Non-pigmented ciliary epithelial cell (primary cell): ENCODE measurements at regions not wholly inside any gene's neighbourhood (a gene's known extent, or its start where the extent isn't known, plus 50 kb on each side); places are given as distances from the start of the nearest gene placed in this dataset.

ENCODE experiments used
- DNase-seq: peaks from one replicate; pipeline ENCODE4 v3.0.0-alpha.2; 2010; ENCODE audit warnings: low read depth

GRCh38 chr6:133693565-133693964 is 195.3 kb upstream of the TCF21 start:
- no peak for DNase-seq

GRCh38 chr6:133697185-133697584 is 191.7 kb upstream of the TCF21 start:
- DNase-seq = no peak

- DNase-seq = no peak
Measured at GRCh38 chr6:133697666-133698065, 191.2 kb upstream of the TCF21 start.

GRCh38 chr6:133698272-133698671 is 190.6 kb upstream of the TCF21 start:
- DNase-seq = no peak

- no peak for DNase-seq
Measured at GRCh38 chr6:133699741-133700385, 189.1 kb upstream of the TCF21 start.

- DNase-seq = no peak
Measured at GRCh38 chr6:133701633-133702331, 187.1 kb upstream of the TCF21 start.

GRCh38 chr6:133704371-133704770 is 184.5 kb upstream of the TCF21 start:
- DNase-seq = no peak

- DNase-seq = peak; percentile 36
Measured at GRCh38 chr6:133705066-133705465, 183.8 kb upstream of the TCF21 start.

GRCh38 chr6:133705731-133706130 is 183.2 kb upstream of the TCF21 start:
- DNase-seq = peak; percentile 49

- peak; percentile 93 for DNase-seq
Measured at GRCh38 chr6:133707456-133707855, 181.5 kb upstream of the TCF21 start.

GRCh38 chr6:133710826-133711225 is 178.1 kb upstream of the TCF21 start:
- DNase-seq = no peak

GRCh38 chr6:133715270-133715669 is 173.6 kb upstream of the TCF21 start:
- no peak for DNase-seq

GRCh38 chr6:133724726-133725125 is 164.2 kb upstream of the TCF21 start:
- no peak for DNase-seq

GRCh38 chr6:133726188-133726587 is 162.7 kb upstream of the TCF21 start:
- DNase-seq = no peak

- no peak for DNase-seq
Measured at GRCh38 chr6:133730881-133731280, 158.0 kb upstream of the TCF21 start.

- no peak for DNase-seq
Measured at GRCh38 chr6:133740218-133740617, 148.7 kb upstream of the TCF21 start.

GRCh38 chr6:133740816-133741215 is 148.1 kb upstream of the TCF21 start:
- no peak for DNase-seq

GRCh38 chr6:133741375-133741861 is 147.5 kb upstream of the TCF21 start:
- DNase-seq = no peak

GRCh38 chr6:133743621-133744020 is 145.3 kb upstream of the TCF21 start:
- no peak for DNase-seq

- no peak for DNase-seq
Measured at GRCh38 chr6:133746417-133746770, 142.5 kb upstream of the TCF21 start.

GRCh38 chr6:133748628-133749027 is 140.3 kb upstream of the TCF21 start:
- no peak for DNase-seq

- no peak for DNase-seq
Measured at GRCh38 chr6:133749427-133749826, 139.5 kb upstream of the TCF21 start.

- no peak for DNase-seq
Measured at GRCh38 chr6:133752129-133752528, 136.8 kb upstream of the TCF21 start.

- no peak for DNase-seq
Measured at GRCh38 chr6:133753756-133754155, 135.2 kb upstream of the TCF21 start.
